NCI-H82 treated with DMSO at 0.1 percent for 48 hours (cell line): ENCODE measurements at regions not wholly inside any gene's neighbourhood (a gene's known extent, or its start where the extent isn't known, plus 50 kb on each side); places are given as distances from the start of the nearest gene placed in this dataset.

ENCODE experiments used
- DNase-seq: peaks from one replicate; lab custom pipeline; 2025; ENCODE audit not compliant: unreplicated experiment; lab: John Stamatoyannopoulos, UW

- DNase-seq: no peak
These were observed 137.5 kb upstream of the MYL2 start for GRCh38 chr12:111057701-111058425.

- no peak for DNase-seq
These were observed 136.5 kb upstream of the MYL2 start for GRCh38 chr12:111056618-111057521.

GRCh38 chr12:111055181-111055880, 135.0 kb upstream of the MYL2 start:
- no peak for DNase-seq

- no peak for DNase-seq
These were observed 128.6 kb upstream of the MYL2 start for GRCh38 chr12:111048991-111049390.

GRCh38 chr12:111046896-111047295, 126.5 kb upstream of the MYL2 start:
- DNase-seq: no peak

- DNase-seq: no peak
These were observed 125.6 kb upstream of the MYL2 start for GRCh38 chr12:111045941-111046340.

- no peak for DNase-seq
These were observed 120.7 kb upstream of the MYL2 start for GRCh38 chr12:111041091-111041490.

GRCh38 chr12:111040690-111041089, 120.3 kb upstream of the MYL2 start:
- DNase-seq: no peak

- no peak for DNase-seq
These were observed 118.6 kb upstream of the MYL2 start for GRCh38 chr12:111038941-111039340.

GRCh38 chr12:111038077-111038476, 117.7 kb upstream of the MYL2 start:
- DNase-seq: no peak

GRCh38 chr12:111037047-111037446, 116.7 kb upstream of the MYL2 start:
- no peak for DNase-seq

- peak; percentile 52 for DNase-seq
These were observed 115.4 kb upstream of the MYL2 start for GRCh38 chr12:111035578-111036301.

GRCh38 chr12:111034886-111035577, 114.7 kb upstream of the MYL2 start:
- DNase-seq: no peak

GRCh38 chr12:111034083-111034885, 113.9 kb upstream of the MYL2 start, which contains the start of gene CUX2:
TSS of gene CUX2 (plus strand) at chr12:111034165.
- no peak for DNase-seq

- DNase-seq: peak; percentile 24
These were observed 113.1 kb upstream of the MYL2 start for GRCh38 chr12:111033281-111034082.

- DNase-seq: no peak
These were observed 112.2 kb upstream of the MYL2 start for GRCh38 chr12:111032591-111032919.

- no peak for DNase-seq
These were observed 111.7 kb upstream of the MYL2 start for GRCh38 chr12:111031916-111032590.

GRCh38 chr12:111030800-111031199, 110.4 kb upstream of the MYL2 start:
- no peak for DNase-seq
